Tibial nerve (tissue), 3 donors: ENCODE measurements at regions not wholly inside any gene's neighbourhood (a gene's known extent, or its start where the extent isn't known, plus 50 kb on each side); places are given as distances from the start of the nearest gene placed in this dataset.

Source experiments
- CTCF ChIP-seq, 5 experiments: fragments of 200-600 bp in 3 of 5; fragments of 450-650 bp in 2 of 5; sonication (generic) in 3 of 5; IDR thresholded peaks; one replicate each; pipeline ENCODE4 v1.5.1; 2016 to 2019; ENCODE audit warnings: antibody characterized with exemption in 5 of 5, mild to moderate bottlenecking in 3 of 5, moderate library complexity in 2 of 5
- POLR2A ChIP-seq, 2 donors: fragments of 450-650 bp; IDR thresholded peaks; one replicate each; pipeline ENCODE4 v1.6.1; 2017; ENCODE audit warnings: antibody characterized with exemption in 2 of 2, mild to moderate bottlenecking in 2 of 2, moderate library complexity in 2 of 2

DNA sequence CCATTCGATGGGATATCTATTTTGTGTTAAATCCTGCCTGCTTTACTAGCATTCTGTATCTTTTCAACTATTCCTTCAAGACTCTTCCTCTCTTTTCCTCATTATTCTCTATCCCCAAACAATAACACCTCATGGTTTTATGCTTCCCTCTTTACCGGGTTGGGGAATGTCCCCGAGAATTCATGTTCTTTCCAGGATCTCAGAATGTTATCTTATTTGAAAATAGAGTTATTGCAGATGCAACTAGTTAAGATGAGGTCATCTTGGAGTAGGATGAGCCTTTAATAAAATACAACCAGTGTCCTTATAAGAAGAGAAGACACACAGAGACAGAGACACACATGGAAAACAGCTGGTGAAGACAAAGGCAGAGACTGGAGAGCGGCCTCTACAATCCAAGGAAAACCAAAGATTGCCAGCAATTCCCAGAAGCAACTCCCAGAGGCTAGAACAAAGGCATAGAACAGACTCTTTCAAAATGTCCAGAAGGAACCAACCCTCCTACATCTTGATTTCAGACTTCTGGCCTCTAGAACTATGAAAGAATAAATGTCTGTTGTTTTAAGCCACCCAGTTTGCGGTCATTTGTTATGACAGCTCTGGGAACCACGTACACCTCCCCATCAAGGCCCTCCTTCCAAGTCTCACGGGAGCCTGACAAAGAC lies 126.8 kb upstream of the TNFAIP3 start:
- TF ChIP-seq CTCF (IDR thresholded peaks at IDR 0.05) (no peak), POLR2A (IDR thresholded peaks at IDR 0.05) (no peak)
